Stimulated activated naive B cell treated with anti-CD40 and anti-IgM and Interleukin-4, amounts not matched to agents 10 μg/mL and 1 μg/mL and 100 μg/mL, for 72 hours (primary cell): ENCODE measurements at regions not wholly inside any gene's neighbourhood (a gene's known extent, or its start where the extent isn't known, plus 50 kb on each side); places are given as distances from the start of the nearest gene placed in this dataset.
"Not testable (repeated sequence)": the region's sequence is repeated elsewhere in the genome, so short reads cannot be mapped to it uniquely, and the experiment has no call there.

Experiments
- ATAC-seq, 2 donors: fragments of 150-1000 bp; cut with Tn5 transposase; replicated peaks; 2 replicates each; pipeline ENCODE4 v1.10.0; 2021; ENCODE audit warnings: moderate library complexity in 1 of 2
- DNase-seq: peaks from one replicate; pipeline ENCODE4 v3.0.0; 2021
- H3K27ac Mint-ChIP-seq: one replicate; pipeline ENCODE4 v1.8.0; 2022; ENCODE audit warnings: mild to moderate bottlenecking, mixed read lengths
- H3K27me3 Mint-ChIP-seq, 2 donors: one replicate each; pipeline ENCODE4 v1.8.0; 2022; ENCODE audit warnings: mixed read lengths in 2 of 2
- H3K36me3 Mint-ChIP-seq, 2 donors: one replicate each; pipeline ENCODE4 v1.8.0; 2022; ENCODE audit warnings: mixed read lengths in 2 of 2, mild to moderate bottlenecking in 1 of 2
- H3K4me1 Mint-ChIP-seq, 2 donors: one replicate each; pipeline ENCODE4 v1.8.0; 2022; ENCODE audit warnings: mixed read lengths in 2 of 2, mild to moderate bottlenecking in 1 of 2
- H3K4me3 Mint-ChIP-seq, 2 donors: one replicate each; pipeline ENCODE4 v1.8.0; 2022; ENCODE audit warnings: mild to moderate bottlenecking in 2 of 2, mixed read lengths in 2 of 2, moderate library complexity in 1 of 2
- H3K9me3 Mint-ChIP-seq, 2 donors: one replicate each; pipeline ENCODE4 v1.8.0; 2022; ENCODE audit warnings: mixed read lengths in 2 of 2, mild to moderate bottlenecking in 1 of 2

- ATAC-seq, H3K27ac Mint-ChIP-seq, H3K4me3 Mint-ChIP-seq, H3K4me1 Mint-ChIP-seq, H3K27me3 Mint-ChIP-seq, DNase-seq, H3K9me3 Mint-ChIP-seq, H3K36me3 Mint-ChIP-seq: not testable (repeated sequence)
Observed at GRCh38 chr10:53155674-53156073, 383.1 kb upstream of the MBL2 start.

DNA sequence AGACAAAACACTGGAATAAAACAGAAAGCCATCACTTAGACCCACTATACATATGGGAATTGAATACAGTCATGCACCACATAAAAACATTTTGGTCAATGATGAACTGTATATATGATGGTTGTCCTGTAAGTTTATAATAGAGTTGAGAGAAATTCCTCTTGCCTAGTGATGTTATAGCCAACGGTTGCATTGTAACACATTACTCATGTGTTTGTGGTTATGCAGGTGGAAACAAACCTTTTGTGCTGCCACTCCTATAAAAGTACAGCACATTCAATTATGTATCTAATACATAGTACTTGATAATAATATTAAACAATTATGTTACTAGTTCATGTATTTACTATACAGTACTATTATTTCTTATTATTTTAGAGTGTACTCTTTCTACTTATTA, 381.2 kb upstream of the MBL2 start:
- DNase-seq: no peak
- no peak for ATAC-seq
- H3K4me1 Mint-ChIP-seq: no peaks in the 10 kb centered on the region

GRCh38 chr10:53140506-53140905, 367.9 kb upstream of the MBL2 start:
- no peaks in the 10 kb centered on the region for H3K4me1 Mint-ChIP-seq
- H3K27ac Mint-ChIP-seq: no peak overlapping the region
- peaks cover 0 to 2% of the 10 kb centered on the region in 2 donors for H3K9me3 Mint-ChIP-seq
- H3K27me3 Mint-ChIP-seq: no peaks in the 10 kb centered on the region
- DNase-seq: no peak
- ATAC-seq: no peak
- no peaks in the 10 kb centered on the region for H3K36me3 Mint-ChIP-seq
- no peak overlapping the region for H3K4me3 Mint-ChIP-seq

More for the DNA sequence above, 381.2 kb upstream of the MBL2 start:
- H3K4me3 Mint-ChIP-seq: no peak overlapping the region
- H3K9me3 Mint-ChIP-seq: peaks cover 3 to 4% of the 10 kb centered on the region in 2 donors
- no peak overlapping the region for H3K27ac Mint-ChIP-seq
- no peaks in the 10 kb centered on the region for H3K36me3 Mint-ChIP-seq
- no peaks in the 10 kb centered on the region for H3K27me3 Mint-ChIP-seq

DNA sequence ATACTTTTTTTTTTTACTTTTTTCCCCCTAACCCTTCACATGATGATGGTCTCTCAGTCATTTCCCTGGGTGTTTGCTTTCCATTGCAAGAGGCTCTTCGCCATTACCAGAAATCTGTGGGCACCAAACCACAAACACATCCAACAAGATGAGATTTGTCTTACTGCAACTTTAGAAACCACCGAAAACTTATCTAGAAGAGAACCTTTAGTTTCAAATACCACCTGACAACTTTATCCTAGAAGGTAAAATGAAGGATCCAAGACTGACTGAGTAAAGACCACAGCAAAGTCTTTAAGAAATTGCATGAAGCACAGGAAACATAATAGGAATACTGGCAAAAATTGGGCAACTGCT, 363.3 kb upstream of the MBL2 start:
- no peaks in the 10 kb centered on the region for H3K27me3 Mint-ChIP-seq
- H3K27ac Mint-ChIP-seq: no peak overlapping the region
- H3K4me3 Mint-ChIP-seq: no peak overlapping the region
- H3K4me1 Mint-ChIP-seq: no peaks in the 10 kb centered on the region
- no peaks in the 10 kb centered on the region for H3K36me3 Mint-ChIP-seq
- peaks cover 0 to 2% of the 10 kb centered on the region in 2 donors for H3K9me3 Mint-ChIP-seq
- no peak for ATAC-seq
- no peak for DNase-seq

- ATAC-seq: no peak
- no peaks in the 10 kb centered on the region for H3K27me3 Mint-ChIP-seq
- no peak overlapping the region for H3K4me3 Mint-ChIP-seq
- peaks cover 0 to 2% of the 10 kb centered on the region in 2 donors for H3K9me3 Mint-ChIP-seq
- no peaks in the 10 kb centered on the region for H3K4me1 Mint-ChIP-seq
- H3K27ac Mint-ChIP-seq: no peak overlapping the region
- H3K36me3 Mint-ChIP-seq: no peaks in the 10 kb centered on the region
- DNase-seq: no peak
Observed at GRCh38 chr10:53135213-53135896, 362.8 kb upstream of the MBL2 start.

- Mint-ChIP-seq H3K27ac (no peak overlapping the region), H3K36me3 (no peaks in the 10 kb centered on the region), H3K9me3 (no peaks in the 10 kb centered on the region), H3K27me3 (no peaks in the 10 kb centered on the region), H3K4me3 (no peak overlapping the region), H3K4me1 (no peaks in the 10 kb centered on the region)
- ATAC-seq: no peak
- no peak for DNase-seq
Observed at GRCh38 chr10:53134050-53134449, 361.5 kb upstream of the MBL2 start.

DNA sequence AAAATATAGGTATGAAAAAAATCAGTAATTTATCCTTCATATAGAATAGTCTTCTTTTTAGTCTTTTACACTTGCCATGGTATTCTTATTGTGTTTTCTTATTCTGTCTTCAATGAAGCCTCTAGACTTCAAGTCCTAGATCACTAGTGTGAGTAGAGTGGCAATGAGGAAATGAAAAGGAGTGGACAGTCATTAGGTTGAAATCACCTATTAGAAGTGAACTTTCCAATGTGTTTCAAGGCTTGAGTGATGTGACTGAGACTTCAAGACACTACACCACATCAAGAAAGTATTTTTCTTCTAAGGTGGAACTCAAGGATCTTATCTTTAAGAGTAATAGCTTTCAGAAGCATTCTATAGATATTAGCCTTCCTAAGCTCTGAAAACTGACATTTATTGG, 357.8 kb upstream of the MBL2 start:
- Mint-ChIP-seq H3K4me3 (no peak overlapping the region), H3K9me3 (peaks cover 0 to 3% of the 10 kb centered on the region in 2 donors), H3K4me1 (no peaks in the 10 kb centered on the region), H3K27ac (no peak overlapping the region), H3K36me3 (no peaks in the 10 kb centered on the region), H3K27me3 (no peaks in the 10 kb centered on the region)
- DNase-seq: no peak
- ATAC-seq: no peak

DNA sequence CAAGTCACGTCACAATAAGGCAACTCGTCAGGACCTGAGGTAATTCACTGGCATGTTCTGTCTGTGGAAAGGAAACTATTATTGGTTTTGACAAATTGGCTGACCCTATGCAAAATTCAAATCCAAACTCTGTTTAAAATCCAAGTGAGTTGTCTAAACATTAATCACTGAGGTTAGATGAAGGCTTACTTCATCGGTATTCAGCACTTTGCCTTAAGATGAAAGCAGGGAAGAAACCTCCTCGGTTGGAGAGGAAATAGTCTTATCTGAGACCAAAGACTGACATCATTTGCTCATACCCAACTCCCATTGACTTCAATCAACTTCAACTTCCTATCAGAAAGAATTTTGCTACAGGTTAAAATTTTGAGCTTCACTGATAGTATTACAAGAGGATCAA, 355.1 kb upstream of the MBL2 start:
- no peak overlapping the region for H3K4me3 Mint-ChIP-seq
- no peak for DNase-seq
- no peak for ATAC-seq
- no peaks in the 10 kb centered on the region for H3K27me3 Mint-ChIP-seq
- H3K36me3 Mint-ChIP-seq: no peaks in the 10 kb centered on the region
- no peaks in the 10 kb centered on the region for H3K4me1 Mint-ChIP-seq
- H3K9me3 Mint-ChIP-seq: peaks cover 0 to 3% of the 10 kb centered on the region in 2 donors
- no peak overlapping the region for H3K27ac Mint-ChIP-seq

GRCh38 chr10:53123311-53123710, 350.7 kb upstream of the MBL2 start:
- Mint-ChIP-seq H3K9me3 (peaks cover 0 to 3% of the 10 kb centered on the region in 2 donors), H3K27ac (no peak overlapping the region), H3K4me1 (no peaks in the 10 kb centered on the region), H3K36me3 (no peaks in the 10 kb centered on the region), H3K4me3 (no peak overlapping the region), H3K27me3 (no peaks in the 10 kb centered on the region)
- ATAC-seq (no peak), DNase-seq (no peak)

DNA sequence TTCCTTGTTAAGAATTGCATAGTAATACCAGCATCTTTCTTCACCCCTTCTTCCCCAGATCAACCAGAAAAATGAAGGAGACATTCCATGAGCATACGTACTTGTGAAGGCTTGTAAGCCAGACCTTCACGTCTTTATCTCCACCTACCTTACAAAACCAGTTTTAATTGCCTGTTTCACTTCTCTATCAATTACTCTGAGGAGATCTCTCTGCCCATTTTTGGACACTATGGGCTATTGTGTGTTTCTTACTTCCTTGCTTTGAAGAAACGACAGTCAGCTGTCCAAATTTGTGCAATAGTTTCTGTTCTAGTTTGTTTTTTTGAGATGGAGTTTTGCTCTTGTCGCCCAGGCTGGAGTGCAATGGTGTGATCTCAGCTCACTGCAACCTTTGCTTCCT, 349.7 kb upstream of the MBL2 start:
- H3K4me3 Mint-ChIP-seq: no peak overlapping the region
- no peaks in the 10 kb centered on the region for H3K27me3 Mint-ChIP-seq
- ATAC-seq: peak in 1 of 2 donors; percentile 19
- H3K4me1 Mint-ChIP-seq: no peaks in the 10 kb centered on the region
- no peak overlapping the region for H3K27ac Mint-ChIP-seq
- H3K9me3 Mint-ChIP-seq: peaks cover 0 to 3% of the 10 kb centered on the region in 2 donors
- DNase-seq: no peak
- no peaks in the 10 kb centered on the region for H3K36me3 Mint-ChIP-seq

DNA sequence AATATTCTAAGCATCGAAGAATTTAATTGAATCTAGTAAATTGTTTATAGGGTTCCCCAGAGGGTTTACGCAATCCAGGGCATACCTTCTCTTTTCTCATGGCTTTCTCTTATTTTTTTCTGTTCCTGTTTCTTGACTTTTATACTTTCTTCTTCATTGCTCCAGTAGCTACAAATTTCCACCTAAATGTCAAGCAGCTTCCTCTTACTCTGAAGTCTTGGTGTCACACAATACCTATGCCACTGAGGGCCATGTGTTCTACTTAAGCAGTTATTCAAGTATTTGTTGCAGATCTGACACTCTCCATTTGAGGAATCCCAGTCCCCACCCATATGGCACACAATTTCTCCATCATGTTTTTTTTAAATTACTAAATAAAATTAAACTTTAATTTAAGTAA, 343.1 kb upstream of the MBL2 start:
- peak; percentile 86 to 92 for ATAC-seq
- Mint-ChIP-seq H3K9me3 (peaks cover 7 to 12% of the 10 kb centered on the region in 2 donors), H3K27ac (no peak overlapping the region)

GRCh38 chr10:53111529-53111928, 338.9 kb upstream of the MBL2 start:
- Mint-ChIP-seq H3K9me3 (peaks cover 7 to 13% of the 10 kb centered on the region in 2 donors), H3K4me1 (peaks cover 0 to 6% of the 10 kb centered on the region in 2 donors), H3K4me3 (no peak overlapping the region), H3K27me3 (no peaks in the 10 kb centered on the region), H3K27ac (no peak overlapping the region), H3K36me3 (no peaks in the 10 kb centered on the region)
- DNase-seq: no peak
- no peak for ATAC-seq

More for the DNA sequence above, 343.1 kb upstream of the MBL2 start:
- Mint-ChIP-seq H3K4me1 (peaks cover 0 to 6% of the 10 kb centered on the region in 2 donors), H3K36me3 (no peaks in the 10 kb centered on the region), H3K27me3 (no peaks in the 10 kb centered on the region), H3K4me3 (no peak overlapping the region)
- no peak for DNase-seq

DNA sequence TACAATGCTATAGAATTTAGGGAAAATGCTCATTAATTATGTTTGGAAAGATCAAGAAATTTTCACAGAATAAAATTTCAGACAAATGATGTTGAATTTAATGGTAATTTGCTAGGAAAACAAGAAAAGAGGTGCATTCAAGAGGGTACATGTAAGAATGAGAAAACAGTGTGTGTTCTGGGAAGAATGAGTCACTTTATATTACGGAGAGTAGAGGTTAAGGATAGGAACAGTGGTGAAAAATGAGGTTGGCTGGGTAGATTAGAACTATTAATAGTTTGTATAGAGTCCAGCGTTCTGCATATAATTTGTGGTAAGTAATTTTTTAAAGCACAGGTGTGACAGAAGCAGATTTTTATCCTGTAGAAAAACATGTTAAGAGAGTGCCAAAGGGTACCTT, 336.7 kb upstream of the MBL2 start:
- Mint-ChIP-seq H3K27me3 (no peaks in the 10 kb centered on the region), H3K9me3 (peaks cover 0 to 8% of the 10 kb centered on the region in 2 donors), H3K4me1 (no peaks in the 10 kb centered on the region), H3K36me3 (no peaks in the 10 kb centered on the region), H3K27ac (no peak overlapping the region), H3K4me3 (no peak overlapping the region)
- DNase-seq (no peak), ATAC-seq (no peak)

DNA sequence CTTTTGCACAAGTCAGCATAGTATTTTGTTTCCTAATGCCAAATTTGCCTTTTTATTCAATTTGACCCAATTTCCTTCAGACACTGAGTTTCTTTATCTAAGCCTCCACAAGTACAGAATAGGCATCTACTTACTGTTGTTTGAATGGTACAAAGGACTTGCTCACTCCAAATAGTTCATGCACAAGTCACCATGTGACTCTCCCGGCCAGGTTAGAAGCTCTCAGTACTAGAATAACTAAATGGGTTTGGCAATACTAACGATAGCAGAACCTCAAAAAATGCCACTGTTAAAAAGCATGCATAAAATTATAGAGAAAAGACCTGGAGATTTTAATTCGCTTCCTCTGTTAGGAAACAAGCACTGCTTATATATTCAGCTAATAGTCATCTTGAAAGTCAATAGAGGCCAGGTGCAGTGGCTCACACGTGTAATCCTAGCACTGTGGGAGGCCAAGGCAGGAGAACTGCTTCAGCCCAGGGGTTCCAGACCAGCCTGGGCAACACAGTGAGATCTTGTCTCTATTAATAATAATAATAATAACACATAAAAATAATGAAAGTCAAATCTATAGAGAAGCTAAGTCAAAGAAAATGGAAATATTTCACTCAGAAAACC, 335.8 kb upstream of the MBL2 start:
- ATAC-seq: no peak
- no peaks in the 10 kb centered on the region for H3K4me1 Mint-ChIP-seq
- no peak overlapping the region for H3K27ac Mint-ChIP-seq
- H3K36me3 Mint-ChIP-seq: no peaks in the 10 kb centered on the region
- peaks cover 0 to 6% of the 10 kb centered on the region in 2 donors for H3K9me3 Mint-ChIP-seq
- H3K4me3 Mint-ChIP-seq: no peak overlapping the region
- H3K27me3 Mint-ChIP-seq: no peaks in the 10 kb centered on the region
- DNase-seq: no peak

- ATAC-seq (no peak), DNase-seq (no peak)
- Mint-ChIP-seq H3K36me3 (no peaks in the 10 kb centered on the region), H3K27ac (no peak overlapping the region), H3K4me3 (no peak overlapping the region), H3K4me1 (no peaks in the 10 kb centered on the region), H3K9me3 (peaks cover 0 to 6% of the 10 kb centered on the region in 2 donors), H3K27me3 (no peaks in the 10 kb centered on the region)
Observed at GRCh38 chr10:53107711-53108110, 335.1 kb upstream of the MBL2 start.
